ENCODE measurements at regions not wholly inside any gene's neighbourhood (a gene's known extent, or its start where the extent isn't known, plus 50 kb on each side); places are given as distances from the start of the nearest gene placed in this dataset.

DNA sequence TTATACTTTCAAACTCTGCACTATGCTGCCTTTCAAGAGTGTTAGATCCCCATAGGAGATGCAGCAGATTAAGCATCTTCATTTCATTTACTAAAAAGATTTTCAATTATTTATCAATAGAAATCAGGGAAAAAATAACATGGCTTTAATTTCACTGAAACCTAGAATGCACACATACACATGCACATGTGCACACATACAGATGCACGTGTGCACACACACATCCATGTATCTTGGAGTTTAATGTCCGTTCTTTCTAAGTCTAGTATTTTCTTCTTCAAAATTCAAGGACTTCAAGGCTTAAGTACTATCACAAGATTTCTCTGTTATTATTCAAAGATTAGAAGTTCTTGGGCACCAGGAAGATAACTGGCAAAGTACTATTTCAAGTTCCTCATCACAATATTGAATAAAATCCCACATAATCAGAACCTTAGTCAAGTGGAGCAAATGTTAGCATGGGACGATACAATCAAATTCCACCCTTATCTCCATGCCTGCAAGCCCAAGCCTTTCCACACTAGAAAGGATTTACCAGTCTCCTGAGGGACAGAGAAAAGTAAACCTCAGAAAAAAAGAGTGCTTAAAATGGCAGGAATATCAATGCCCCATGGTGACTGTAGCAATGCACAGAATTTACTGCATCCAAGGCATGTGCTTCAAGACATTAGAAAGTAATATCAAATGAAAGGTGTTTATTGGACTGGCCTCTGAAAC is 494.4 kb downstream of the XPNPEP1 start:
- TF ChIP-seq, protein P1, sequence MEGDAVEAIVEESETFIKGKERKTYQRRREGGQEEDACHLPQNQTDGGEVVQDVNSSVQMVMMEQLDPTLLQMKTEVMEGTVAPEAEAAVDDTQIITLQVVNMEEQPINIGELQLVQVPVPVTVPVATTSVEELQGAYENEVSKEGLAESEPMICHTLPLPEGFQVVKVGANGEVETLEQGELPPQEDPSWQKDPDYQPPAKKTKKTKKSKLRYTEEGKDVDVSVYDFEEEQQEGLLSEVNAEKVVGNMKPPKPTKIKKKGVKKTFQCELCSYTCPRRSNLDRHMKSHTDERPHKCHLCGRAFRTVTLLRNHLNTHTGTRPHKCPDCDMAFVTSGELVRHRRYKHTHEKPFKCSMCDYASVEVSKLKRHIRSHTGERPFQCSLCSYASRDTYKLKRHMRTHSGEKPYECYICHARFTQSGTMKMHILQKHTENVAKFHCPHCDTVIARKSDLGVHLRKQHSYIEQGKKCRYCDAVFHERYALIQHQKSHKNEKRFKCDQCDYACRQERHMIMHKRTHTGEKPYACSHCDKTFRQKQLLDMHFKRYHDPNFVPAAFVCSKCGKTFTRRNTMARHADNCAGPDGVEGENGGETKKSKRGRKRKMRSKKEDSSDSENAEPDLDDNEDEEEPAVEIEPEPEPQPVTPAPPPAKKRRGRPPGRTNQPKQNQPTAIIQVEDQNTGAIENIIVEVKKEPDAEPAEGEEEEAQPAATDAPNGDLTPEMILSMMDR (IDR thresholded peaks at IDR 0.05): no peak
- TF ChIP-seq POLR2A (IDR thresholded peaks at IDR 0.05): no peak

All from ovary (tissue), 3 donors.